Omental fat pad (tissue), 3 donors: ENCODE measurements at regions not wholly inside any gene's neighbourhood (a gene's known extent, or its start where the extent isn't known, plus 50 kb on each side); places are given as distances from the start of the nearest gene placed in this dataset.

ENCODE experiments used
- ATAC-seq: fragments of 150-250 bp; one replicate; pipeline ENCODE4 v1.9.1; 2016; ENCODE audit warnings: mild to moderate bottlenecking, moderate library complexity; ENCODE audit not compliant: low FRiP score
- DNase-seq: peaks from one replicate; pipeline ENCODE4 v3.0.0-alpha.2; 2019; ENCODE audit warnings: low spot score
- CTCF ChIP-seq, 3 donors: fragments of 450-650 bp; IDR thresholded peaks; one replicate each; pipeline ENCODE4 v1.5.1; 2016 to 2017; ENCODE audit warnings: antibody characterized with exemption in 3 of 3, mild to moderate bottlenecking in 3 of 3, moderate library complexity in 2 of 3

- ATAC-seq (no peak), DNase-seq (no peak)
- no peak for TF ChIP-seq CTCF (IDR thresholded peaks at IDR 0.05)
Observed at GRCh38 chr13:34139660-34140227, 321.8 kb downstream of the RFC3 start.

DNA sequence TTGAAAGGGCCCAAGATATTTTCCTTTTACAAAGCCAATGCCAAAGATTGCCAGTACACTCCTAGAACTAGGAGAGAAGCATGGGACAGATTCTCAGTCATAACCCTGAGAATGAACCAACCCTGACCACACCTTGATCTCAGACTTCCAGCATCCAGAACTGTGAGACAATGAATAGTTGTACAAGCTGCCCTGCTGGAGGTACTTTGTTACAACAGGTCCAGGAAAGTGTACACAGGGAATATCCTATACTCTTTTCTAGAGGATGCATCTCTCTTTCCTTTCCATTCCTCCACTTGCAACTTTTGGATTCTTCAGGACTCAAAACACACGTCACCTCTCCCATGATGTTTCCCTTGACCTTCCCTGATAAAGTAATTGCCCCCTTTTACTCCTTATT lies 325.7 kb downstream of the RFC3 start:
- TF ChIP-seq CTCF (IDR thresholded peaks at IDR 0.05), result no peak
- ATAC-seq, result no peak
- no peak for DNase-seq

GRCh38 chr13:34144142-34144541 lies 326.2 kb downstream of the RFC3 start:
- DNase-seq (no peak), ATAC-seq (no peak)
- no peak for TF ChIP-seq CTCF (IDR thresholded peaks at IDR 0.05)

GRCh38 chr13:34145061-34145460 lies 327.1 kb downstream of the RFC3 start:
- TF ChIP-seq CTCF (IDR thresholded peaks at IDR 0.05), result no peak

DNA sequence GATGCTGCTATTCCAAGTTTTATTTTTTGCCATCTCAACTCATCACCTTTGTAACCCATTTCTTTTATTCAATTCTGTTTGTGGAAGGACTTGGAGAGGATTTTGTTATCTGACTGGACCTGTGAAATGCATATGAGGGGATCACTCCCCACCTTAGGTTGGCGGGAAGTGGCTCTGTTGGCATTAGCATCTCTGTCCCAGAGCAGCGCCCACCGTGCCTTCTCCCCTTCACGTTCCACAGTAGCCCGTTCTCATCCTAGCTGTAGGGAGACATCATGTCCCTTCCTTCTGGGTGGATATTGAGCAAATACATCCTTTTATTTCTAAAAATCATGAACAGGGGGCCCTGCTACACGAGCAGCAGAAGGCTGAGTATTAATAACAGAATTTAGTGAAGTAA lies 330.4 kb downstream of the RFC3 start:
- ATAC-seq, result no peak
- no peak for TF ChIP-seq CTCF (IDR thresholded peaks at IDR 0.05)

More at GRCh38 chr13:34145061-34145460, 327.1 kb downstream of the RFC3 start:
- ATAC-seq, result no peak
- no peak for DNase-seq

GRCh38 chr13:34151885-34152284 lies 333.9 kb downstream of the RFC3 start:
- no peak for TF ChIP-seq CTCF (IDR thresholded peaks at IDR 0.05)
- no peak for ATAC-seq
- DNase-seq, result no peak

More for the DNA sequence above, 330.4 kb downstream of the RFC3 start:
- DNase-seq, result no peak

DNA sequence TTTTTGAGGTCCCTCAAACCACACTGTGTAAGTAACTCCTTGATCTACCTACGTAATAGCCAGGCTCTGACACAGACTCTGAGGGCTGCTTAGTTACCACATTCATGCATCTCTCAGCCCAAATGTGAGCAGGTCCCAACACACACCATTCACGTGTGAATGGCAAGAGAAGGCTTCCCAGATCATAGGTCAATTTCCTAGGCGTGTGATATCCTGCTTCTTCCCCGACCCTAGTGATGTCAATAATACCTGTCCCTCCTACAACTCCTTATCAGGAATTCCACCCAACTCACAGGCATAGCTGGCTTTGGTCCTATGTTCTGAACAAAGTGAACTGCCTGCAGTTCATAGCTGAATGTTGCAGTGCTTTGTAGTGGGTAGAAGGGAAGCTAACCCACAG lies 334.5 kb downstream of the RFC3 start:
- no peak for DNase-seq
- ATAC-seq, result no peak
- no peak for TF ChIP-seq CTCF (IDR thresholded peaks at IDR 0.05)
